Activated CD8-positive, alpha-beta memory T cell treated with anti-CD3 and anti-CD28 coated beads, Interleukin-2, amount 50 U/mL, for 24 hours (primary cell): ENCODE measurements at regions not wholly inside any gene's neighbourhood (a gene's known extent, or its start where the extent isn't known, plus 50 kb on each side); places are given as distances from the start of the nearest gene placed in this dataset.
"Not testable (repeated sequence)": the region's sequence is repeated elsewhere in the genome, so short reads cannot be mapped to it uniquely, and the experiment has no call there.

Experiments used
- DNase-seq: peaks from one replicate; pipeline ENCODE4 v3.0.0-alpha.2; 2020; ENCODE audit errors: extremely low read depth

DNA sequence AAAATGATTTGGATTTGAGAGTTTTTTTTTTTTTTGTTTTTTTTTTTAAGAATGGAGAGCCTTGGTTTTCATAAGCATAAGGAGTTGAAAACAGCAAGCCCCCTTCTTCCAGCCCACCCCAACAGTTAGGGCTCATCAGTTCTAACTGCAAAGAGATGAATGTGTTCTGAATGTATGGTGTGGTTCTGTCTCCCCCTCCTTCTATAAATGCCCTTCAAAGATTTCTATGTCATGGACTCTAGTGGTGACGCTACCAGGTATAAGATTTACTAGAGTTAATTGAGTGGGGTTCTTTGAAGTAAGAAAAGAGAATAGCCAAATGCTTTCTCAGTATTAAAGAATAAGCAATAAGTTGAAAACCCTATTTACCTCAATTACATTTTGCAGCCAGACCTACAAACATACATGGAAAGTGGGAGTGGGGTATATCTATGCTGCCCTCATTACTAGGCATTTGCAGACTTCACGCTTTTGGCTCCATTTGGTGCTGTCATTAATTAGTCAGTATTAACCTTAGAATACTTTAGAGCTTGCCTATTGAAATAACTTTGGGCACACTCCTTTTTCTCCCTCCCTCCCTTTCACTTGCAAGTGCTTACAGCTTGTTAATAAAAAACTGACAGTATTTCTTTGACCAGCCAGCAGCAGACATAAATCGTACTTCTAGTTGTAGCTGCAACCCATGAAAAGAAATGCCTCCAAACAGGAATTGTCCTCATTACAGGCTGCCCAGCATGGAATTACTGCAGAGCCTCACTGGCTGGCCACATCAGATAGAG is 667.2 kb upstream of the ZNF608 start:
- DNase-seq: no peak

DNA sequence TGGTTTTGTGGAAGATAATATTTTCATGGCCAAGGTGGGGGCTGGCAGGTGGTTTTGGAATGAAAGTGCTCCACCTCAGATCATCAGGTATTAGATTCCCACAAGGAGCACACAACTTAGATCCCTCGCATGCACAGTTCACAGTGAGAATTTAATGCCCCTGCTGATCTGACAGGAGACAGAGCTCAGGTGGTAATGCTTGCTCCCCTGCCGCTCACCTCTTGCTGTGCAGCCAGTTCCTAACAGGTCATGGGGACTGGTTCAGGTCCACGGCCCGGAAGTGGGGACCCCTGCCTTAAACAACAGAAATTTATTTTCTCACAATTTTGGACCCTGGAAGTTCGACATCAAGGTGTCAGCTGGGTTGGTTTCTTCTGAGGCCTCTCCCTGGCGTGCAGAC is 668.7 kb upstream of the ZNF608 start:
- DNase-seq: no peak

DNA sequence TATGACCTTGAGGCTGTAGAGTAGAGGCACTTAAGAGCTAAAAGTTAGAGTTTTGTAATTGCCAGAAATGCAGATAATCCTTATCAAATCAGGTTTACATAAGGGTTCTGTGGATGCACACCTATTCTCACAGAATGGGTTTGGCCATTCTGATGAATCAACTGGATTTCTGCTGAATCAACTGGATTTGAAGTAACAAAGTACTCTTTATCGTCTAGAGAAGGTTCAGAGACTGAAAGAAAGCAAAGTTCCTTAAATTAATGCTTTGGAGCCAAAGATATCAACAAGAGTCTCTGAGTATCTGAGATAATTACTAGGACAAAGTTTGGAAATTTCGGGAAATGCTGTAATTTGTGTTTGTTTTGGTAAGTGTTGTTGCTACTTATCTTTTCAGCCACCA is 669.6 kb upstream of the ZNF608 start:
- DNase-seq: no peak

DNA sequence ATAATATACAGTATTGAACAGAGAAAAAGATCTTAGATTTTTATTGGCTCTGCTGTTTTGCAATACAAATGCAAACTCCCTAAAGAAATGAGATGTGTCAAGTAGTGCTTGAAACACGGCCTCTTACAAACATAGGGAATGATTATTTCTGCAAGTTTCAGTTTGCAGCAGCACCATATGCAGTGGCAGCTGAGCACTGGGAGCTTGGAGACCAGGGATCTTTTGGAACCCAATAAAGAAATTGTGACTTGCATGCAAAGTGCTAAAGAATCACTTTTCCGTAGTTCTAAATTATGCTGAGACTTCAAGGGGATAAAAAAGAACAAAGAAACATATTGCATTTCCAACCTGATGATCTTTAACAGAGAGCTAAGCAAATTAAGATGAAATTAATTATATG is 674.6 kb upstream of the ZNF608 start:
- DNase-seq: no peak

DNA sequence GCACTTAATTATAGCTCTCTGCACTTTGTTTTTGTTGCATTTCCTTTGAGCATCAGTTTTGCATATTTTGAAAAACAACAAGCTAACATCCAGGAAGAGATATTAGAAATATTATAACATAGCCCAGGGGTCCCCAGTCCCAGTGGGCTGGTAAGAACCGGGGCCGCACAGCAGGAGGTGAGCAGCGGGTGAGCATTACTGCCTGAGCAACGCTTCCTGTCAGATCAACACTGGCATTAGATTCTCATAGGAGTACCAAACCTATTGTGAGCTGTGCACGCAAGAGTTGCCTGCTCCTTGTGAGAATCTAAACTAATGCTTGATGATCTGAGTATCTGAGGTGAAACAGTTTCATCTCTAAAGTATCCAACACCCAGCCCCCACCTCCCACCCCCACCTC is 675.9 kb upstream of the ZNF608 start:
- no peak for DNase-seq

DNA sequence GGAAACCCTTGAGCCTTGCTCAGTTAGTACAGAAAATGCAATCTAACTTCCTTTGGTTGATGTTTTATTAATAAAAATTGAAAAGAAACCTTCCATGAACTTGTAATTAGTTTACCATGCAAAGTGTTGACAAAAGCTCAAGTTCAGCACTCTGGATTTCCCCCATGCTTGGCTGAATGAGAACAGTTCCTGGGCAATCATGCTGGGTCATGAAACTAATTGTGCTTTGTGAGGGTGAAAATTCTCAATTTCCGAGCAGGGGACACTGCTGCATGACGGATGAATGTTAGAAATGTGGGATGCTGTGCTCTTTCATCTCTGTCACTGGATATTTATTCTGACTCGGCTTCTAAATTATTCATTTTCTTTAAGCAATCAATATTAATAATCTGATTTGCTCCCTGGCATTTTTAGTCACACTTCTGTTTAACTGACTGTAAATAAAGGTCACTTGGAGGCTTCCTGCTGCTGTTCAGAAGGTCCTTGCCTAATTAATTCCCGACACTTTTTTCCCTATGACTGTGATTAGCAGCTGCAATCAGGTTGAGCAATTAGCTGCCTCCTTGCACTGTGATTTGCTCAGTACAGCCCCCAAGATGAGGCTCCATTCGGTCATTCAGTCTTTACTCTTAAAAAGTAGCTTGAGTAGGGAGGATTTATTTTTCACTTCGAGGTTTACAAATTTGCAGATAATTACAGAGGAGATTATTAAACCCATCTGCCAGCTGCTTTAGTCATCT is 678.1 kb upstream of the ZNF608 start:
- DNase-seq: no peak

DNA sequence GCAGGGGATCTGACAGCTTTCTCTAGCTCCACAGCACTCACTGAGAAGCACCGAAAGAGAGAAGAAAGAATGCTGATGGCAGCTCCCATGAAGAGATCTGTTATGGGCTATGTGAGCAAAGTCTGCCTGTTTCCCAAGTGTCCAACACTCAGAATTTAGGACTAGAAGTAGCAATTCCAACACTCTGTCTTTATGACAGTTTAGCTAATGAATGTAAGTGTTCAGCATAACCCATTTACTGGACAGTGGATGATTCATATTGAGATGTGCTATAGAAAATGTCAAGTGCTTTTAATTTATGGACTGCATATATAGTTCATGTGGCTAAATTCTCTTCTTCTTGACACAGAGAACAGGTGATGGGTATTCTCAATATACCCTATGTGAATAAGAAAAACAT is 683.1 kb upstream of the ZNF608 start:
- no peak for DNase-seq

DNA sequence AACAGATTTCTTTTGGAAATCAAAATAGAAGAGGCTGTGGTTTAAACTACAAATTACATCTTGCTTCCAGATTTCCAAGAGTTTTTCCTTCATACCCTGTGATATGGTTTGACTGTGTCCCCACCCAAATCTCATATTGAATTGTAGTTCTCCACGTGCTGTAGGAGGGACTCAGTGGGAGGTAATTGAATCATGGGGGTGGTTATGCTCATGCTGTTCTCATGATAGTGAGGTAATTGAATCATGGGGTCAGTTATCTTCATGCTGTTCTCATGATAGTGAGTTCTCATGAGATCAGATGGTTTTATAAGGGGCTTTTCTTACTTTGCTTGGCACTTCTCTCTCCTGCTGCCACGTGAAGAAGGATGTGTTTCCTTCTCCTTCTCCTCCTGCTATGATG is 687.0 kb upstream of the ZNF608 start:
- no peak for DNase-seq

DNA sequence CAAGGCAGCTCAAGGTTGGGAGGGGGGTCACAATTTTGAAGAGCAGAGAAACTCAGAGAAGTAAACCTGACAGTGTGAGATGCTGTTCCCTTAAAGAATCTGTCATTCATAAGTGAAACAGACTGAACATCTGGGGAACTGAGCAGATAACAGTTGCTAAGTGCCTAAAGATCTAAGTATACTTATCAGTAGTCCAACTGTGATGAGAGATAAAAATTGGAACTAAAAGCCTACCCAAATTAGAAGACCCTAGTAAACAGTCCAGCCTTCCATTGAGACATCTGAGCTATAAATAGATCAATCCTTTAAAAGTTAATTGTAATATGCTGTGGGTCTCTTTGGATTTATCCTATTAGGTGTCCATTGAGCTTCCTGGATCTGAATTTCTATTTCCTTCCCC is 692.8 kb upstream of the ZNF608 start:
- no peak for DNase-seq

DNA sequence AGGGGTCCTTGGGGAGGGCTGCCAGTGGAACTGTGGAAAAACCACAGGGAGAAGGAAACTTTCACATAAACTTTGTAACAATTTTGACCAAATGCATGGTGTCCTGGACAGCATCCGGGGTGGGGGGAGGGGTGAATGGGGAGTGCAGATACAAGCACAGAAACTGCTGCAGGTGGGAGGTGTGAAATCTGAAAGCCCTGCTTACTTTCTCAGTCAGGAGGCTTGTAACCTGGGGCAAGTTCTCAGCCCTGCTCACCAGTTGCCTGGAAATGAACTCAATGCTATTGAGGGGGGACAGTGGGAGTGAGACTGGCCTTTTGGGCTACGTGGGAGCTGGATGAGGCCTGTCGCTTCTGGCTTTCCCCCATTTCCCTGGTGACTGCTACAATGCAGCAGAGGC is 694.5 kb upstream of the ZNF608 start:
- DNase-seq: no peak

DNA sequence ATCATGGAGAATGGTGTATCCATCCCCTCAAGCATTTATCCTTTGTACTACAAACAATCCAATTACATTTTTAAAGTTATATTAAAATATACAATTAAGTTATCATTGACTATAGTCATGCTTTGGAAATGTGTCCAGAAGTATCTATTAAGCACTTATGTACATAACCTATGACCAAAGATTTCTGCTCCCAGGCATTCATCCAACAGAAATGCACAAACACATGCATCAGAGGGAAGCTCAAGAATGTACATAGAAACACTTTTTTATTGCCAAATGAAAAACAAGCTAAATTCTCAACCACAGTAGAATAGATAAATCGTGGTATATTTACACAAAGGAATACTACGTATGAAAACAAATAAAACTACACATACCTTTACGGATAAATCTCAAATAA is 700.5 kb upstream of the ZNF608 start:
- DNase-seq: no peak

DNA sequence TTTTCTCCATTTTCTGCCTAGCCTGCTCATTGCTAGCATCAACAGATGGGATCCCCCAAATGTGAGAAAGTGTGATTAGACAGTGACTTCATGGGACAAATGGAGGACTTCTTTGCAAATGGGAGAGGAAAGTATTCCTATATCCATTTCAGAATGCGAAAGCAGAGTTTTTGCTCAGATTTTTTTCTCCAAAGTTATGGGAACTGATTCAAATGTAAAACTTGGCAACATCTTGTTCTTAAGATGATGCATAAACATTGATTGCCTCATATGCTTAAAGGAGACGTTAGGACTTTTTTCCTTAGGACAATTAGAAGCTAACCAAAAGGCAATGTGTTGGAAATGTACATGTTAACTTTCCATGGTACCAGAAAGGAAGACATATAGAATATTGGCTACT is 704.3 kb upstream of the ZNF608 start:
- DNase-seq: no peak

DNA sequence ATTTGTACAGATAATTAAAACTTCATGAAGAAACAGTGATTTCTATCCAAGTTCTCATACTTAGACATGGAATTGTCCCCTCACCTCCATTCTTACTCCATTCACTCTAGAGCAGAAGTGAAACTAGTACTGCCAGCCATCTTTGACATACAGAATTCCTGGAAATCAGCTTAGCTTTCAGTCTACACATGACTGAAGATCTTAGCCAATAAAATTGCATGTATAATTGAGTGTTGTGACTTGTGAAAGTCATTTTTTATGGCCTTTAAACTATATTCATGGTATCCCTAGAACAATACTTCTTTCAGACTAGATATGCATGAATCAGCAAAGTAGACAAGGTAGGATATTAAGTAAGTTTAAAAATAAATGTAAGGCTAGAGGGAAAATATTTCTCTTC is 705.2 kb upstream of the ZNF608 start:
- no peak for DNase-seq

DNA sequence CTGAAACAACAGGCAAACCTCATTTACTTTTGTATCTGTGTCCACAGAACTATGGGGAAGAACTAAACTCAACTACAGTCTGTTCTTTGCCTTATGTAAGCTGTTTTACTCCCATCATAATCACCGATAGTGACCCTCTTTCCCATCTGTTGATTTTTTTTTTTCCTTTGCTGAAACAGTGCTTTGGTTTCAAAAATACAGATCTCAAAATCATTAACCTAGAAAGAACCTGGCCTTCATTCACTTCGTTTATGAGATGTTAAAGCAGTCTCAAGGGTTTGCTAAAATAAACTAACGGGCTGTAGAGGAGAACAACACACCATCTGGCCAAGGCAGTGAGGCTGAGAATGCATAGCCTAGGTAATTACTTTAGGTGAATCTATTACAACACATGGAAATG is 706.6 kb upstream of the ZNF608 start:
- DNase-seq: no peak

DNA sequence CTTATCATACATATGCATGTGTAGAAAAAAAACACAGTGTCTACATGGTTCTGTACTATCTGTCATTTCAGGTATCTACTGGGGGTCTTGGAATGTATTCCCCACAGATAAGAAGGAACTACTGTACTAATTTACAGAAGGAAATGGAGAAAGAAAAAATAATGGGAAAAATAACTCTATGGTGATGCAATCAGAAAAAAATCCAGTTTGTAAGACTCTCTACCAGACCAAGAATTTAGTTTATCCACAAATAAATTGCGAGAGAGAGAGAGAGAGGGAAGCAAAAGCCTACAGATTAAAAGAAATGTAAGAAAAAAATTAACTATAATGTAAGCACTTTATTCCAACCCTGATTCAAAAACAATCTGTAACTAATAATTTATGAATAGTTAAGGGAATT is 708.6 kb upstream of the ZNF608 start:
- no peak for DNase-seq

DNA sequence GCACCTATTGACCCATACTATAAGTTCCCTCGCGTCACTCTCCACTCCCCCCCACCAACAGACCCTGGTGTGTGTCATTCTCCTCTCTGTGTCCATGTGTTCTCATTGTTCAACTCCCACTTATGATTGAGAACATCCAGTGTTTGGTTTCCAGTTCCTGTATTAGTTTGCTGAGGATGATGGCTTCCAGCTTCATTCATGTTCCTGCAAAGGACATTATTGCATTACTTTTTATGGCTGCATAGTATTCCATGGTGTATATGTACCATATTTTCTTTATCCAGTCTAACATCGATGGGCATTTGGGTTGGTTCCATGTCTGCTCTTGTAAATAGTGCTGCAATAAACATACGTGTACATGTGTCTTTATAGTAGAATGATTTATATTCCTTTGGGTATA is 709.6 kb upstream of the ZNF608 start:
- DNase-seq: not testable (repeated sequence)

DNA sequence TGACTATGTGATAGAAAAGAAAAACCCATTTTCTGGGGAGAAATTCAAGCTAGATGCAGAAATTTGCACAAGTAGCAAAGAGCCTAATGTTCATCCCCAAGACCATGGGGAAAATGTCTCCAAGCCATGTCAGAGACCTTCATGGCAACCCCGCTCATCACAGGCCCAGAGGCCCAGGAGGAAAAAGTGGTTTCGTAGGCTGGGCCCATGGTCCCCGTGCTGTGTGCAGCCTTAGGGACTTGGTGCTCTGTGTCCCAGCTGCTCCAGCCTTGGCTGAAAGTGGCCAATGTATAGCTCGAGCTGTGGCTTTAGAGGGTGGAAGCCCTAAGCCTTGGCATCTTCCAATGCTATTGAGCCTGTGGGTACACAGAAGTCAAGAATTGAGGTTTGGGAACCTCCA is 711.2 kb upstream of the ZNF608 start:
- no peak for DNase-seq

DNA sequence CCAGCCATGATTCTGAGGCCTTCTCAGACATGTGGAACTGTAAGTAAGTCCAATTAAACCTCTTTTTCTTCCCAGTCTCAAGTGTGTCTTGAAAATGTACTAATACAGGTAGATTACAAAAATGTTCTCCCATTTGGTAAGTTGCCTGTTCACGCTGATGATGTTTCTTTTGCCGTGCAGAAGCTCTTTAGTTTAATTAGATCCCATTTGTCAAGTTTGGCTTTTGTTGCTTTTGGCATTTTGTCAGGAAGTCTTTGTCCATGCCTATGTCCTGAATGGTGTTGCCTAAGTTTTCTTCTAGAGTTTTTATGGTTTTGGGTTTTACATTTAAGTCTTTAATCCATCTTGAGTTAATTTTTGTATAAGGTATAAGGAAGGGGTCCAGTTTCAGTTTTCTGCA is 712.5 kb upstream of the ZNF608 start:
- DNase-seq: not testable (repeated sequence)

DNA sequence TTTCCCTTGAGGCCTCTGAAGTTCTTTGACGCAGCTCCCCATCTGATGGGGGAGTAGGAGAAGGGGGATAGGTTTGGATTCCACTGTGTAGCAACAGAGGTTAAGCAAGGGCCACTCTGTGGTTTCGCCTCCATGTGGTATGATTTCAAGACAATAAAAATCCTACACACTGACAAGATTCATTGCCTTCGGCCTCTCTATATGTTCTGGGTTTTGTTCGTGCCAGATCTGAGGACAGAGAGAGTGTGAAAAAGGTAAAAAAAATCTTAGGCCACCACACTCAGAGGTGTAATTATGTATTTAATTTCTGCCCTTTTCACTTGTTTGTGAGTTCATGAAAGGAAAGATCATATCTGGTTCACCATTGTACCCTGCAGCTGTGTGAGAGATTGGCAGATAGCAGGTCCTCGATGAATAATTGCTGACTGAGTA is 715.2 kb upstream of the ZNF608 start:
- no peak for DNase-seq

DNA sequence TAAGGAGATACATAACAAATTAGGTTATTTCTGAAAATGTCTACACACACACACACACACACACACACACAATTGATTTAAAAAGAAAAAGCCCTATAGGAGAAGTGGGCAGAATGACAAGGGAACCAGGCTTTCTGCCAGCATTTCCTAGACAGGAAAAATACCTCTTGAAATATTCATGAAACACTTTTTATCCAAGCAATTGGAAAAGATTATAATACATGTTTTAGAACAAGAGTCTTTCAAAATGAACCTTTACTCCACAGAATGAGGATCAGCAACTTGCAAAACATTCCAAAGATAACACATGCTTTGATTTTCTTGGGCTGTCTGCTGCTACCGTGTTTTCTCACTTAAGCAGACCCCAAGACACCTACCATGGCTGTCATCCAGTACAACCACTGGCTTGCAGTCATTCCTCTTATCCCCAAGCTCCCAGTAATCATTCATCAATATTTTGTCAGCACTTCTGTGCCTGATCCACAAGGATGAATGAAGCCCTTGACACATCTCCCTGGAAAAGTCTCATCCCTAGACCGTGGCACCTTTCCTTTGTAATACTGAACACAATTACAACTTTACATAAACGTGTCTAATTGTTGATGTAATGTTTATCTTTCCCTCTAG is 717.1 kb upstream of the ZNF608 start:
- no peak for DNase-seq

DNA sequence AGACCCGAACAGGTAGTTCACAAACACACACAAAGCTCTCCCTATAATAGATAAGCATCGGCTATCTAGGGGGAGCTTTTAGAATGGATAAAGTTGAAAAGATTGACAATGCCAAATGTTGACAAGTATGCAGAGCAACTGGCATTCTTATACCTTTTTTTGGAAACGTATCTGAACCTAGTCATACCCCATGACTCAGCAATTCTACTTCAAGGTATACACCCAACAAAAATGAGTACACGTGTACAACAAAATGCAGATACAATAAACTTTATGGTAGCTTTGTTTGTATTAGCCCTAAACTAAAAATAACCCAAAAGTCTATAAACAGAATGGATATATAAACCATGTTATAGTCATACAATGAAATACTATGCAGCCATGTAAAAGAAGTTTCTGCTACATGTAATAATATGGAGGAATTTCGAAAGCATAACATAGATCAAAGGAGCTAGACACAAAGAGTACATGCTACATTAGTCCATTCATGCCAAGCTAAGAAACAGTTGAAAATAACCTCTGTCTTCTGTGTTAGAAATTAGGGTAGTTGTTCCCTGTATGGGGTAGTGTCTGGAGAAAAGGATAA is 718.5 kb upstream of the ZNF608 start:
- DNase-seq: no peak

DNA sequence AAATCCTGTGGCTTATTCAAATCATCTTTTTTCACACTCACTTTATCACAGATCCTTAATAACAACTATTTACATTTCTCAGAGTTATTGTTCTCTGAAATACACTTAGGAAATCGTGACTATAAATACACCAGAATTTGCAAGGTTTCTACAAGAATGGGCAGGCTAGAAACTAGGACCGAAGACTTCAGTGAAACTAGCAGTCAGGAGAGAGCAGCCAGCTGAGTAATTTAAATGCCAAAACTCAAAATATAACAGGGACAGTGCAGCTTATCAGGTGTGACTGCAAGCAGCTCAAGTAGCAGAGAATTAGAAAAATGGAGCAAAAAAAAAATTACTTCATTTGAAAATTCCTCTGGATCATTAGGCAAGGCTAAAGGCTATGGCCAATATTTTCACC is 719.3 kb upstream of the ZNF608 start:
- DNase-seq: no peak

DNA sequence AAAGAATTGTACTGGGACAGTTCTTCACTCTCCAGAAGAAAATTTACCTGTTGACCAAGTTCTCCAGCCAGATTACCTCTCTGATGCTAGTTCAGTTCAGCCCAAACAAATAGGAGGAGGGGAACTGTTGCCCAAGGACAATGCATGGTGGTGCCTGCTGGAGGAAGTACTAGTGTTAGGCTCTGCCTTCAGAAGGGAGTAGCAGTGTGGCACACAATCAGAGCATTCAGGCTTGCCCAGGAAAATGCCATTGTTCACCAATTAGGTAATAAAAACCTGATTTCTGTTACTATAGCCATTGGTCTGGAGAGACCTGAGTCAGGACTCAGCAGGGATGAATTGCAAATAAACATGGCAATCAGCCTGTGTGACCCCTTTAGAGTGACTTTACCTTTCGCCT is 720.8 kb upstream of the ZNF608 start:
- DNase-seq: no peak
